ENCODE measurements at regions not wholly inside any gene's neighbourhood (a gene's known extent, or its start where the extent isn't known, plus 50 kb on each side); places are given as distances from the start of the nearest gene placed in this dataset.

GRCh38 chr3:176628101-176628639 lies 569.1 kb downstream of the TBL1XR1 start:
- Mint-ChIP-seq H3K4me3 (no peak overlapping the region), H3K9me3 (no peaks in the 10 kb centered on the region), H3K27me3 (ENCODE audit: low read depth) (no peaks in the 10 kb centered on the region), H3K4me1 (peaks cover 3 to 6% of the 10 kb centered on the region in 2 experiments), H3K27ac (no peak overlapping the region), H3K36me3 (ENCODE audit: insufficient read depth in 1 of 3, low read depth in 3 of 3) (no peaks in the 10 kb centered on the region)
- Histone ChIP-seq H4K8ac (replicated peaks; ENCODE audit: insufficient read length, low read depth, low read length) (no peak overlapping the region), H4K91ac (ENCODE audit: insufficient read length, low read depth, low read length) (no peak overlapping the region), H3K79me2 (ENCODE audit: insufficient read depth, low read length) (no peaks in the 10 kb centered on the region), H3K4ac (ENCODE audit: low read depth, low read length) (no peak overlapping the region), H3K27me3 (ENCODE audit: insufficient read depth, low read length) (no peaks in the 10 kb centered on the region), H2BK12ac (ENCODE audit: insufficient read length, low read depth, low read length) (no peak overlapping the region), H2BK5ac (ENCODE audit: insufficient read length, low read length) (no peak overlapping the region), H4K20me1 (ENCODE audit: control insufficient read depth, insufficient read depth, insufficient read length) (no peaks in the 10 kb centered on the region), H3K27ac (ENCODE audit: insufficient read length, low read depth, low read length) (no peak overlapping the region), H3T11ph (ENCODE audit: low read length) (no peak overlapping the region), H2BK20ac (ENCODE audit: low read depth, low read length, poor library complexity, severe bottlenecking) (no peak overlapping the region), H2BK120ac (ENCODE audit: low read depth, low read length, poor library complexity, severe bottlenecking) (no peak overlapping the region), H2AK5ac (ENCODE audit: insufficient read length, low read length) (no peak overlapping the region), H2AFZ (ENCODE audit: low read length) (no peak overlapping the region), H3K23ac (ENCODE audit: insufficient read length, low read depth, low read length) (no peak overlapping the region), H3K23me2 (ENCODE audit: insufficient read length, low read depth, low read length, poor library complexity, severe bottlenecking) (no peaks in the 10 kb centered on the region), H3K14ac (ENCODE audit: insufficient read depth, low read length) (no peak overlapping the region), H3K56ac (ENCODE audit: insufficient read length, low read depth, low read length) (no peak overlapping the region), H3K79me1 (ENCODE audit: insufficient read depth, low read depth, low read length, poor library complexity, severe bottlenecking) (no peaks in the 10 kb centered on the region), H3K9ac (ENCODE audit: extremely low read depth, insufficient read length, low read length) (no peak overlapping the region), H2BK15ac (ENCODE audit: low read depth, low read length) (no peak overlapping the region), H3K4me1 (ENCODE audit: insufficient read depth, low read length) (no peaks in the 10 kb centered on the region; the same call in 1 of the 2 replicates), H3K9me3 (ENCODE audit: control insufficient read depth, low read depth, low read length) (no peaks in the 10 kb centered on the region), H3K4me2 (ENCODE audit: insufficient read depth, insufficient read length, low read length) (no peak overlapping the region), H3K18ac (ENCODE audit: insufficient read length, low read depth, low read length) (no peak overlapping the region), H4K5ac (ENCODE audit: insufficient read length, low read depth, low read length) (no peak overlapping the region)
- no peak for DNase-seq
- no CpG with 5 or more reads among the region's 2 CpGs for WGBS (ENCODE audit: extremely low coverage, insufficient read length, low lambda C conversion rate)
- TF ChIP-seq CTCF (conservative IDR thresholded peaks at IDR 0.05) = no peak

Measured in H9 (cell line).